Suprapubic skin (tissue), 4 donors: ENCODE measurements at regions not wholly inside any gene's neighbourhood (a gene's known extent, or its start where the extent isn't known, plus 50 kb on each side); places are given as distances from the start of the nearest gene placed in this dataset.

Experiments used
- DNase-seq, 2 donors: peaks; one replicate each; pipeline ENCODE4 v3.0.0-alpha.2; 2019; ENCODE audit warnings: low spot score in 2 of 2
- H3K27ac ChIP-seq: fragments of 200-600 bp; sonication (generic); one replicate; pipeline ENCODE4 v1.5.1; 2019
- H3K27me3 ChIP-seq: fragments of 200-600 bp; sonication (generic); one replicate; pipeline ENCODE4 v1.5.1; 2019
- H3K36me3 ChIP-seq: fragments of 200-600 bp; sonication (generic); one replicate; pipeline ENCODE4 v1.5.1; 2019
- H3K4me1 ChIP-seq: fragments of 200-600 bp; sonication (generic); one replicate; pipeline ENCODE4 v1.5.1; 2019
- H3K4me3 ChIP-seq: fragments of 200-600 bp; sonication (generic); one replicate; pipeline ENCODE4 v1.5.1; 2019; ENCODE audit warnings: mild to moderate bottlenecking
- H3K9me3 ChIP-seq: fragments of 200-600 bp; sonication (generic); one replicate; pipeline ENCODE4 v1.5.1; 2019
- EP300 ChIP-seq: sonication (generic); formaldehyde crosslinking; IDR thresholded peaks from one replicate; pipeline ENCODE4 v1.6.1; 2017; ENCODE audit warnings: antibody characterized with exemption
- POLR2A ChIP-seq, 2 donors: fragments of 450-650 bp; IDR thresholded peaks; one replicate each; pipeline ENCODE4 v1.6.1; 2017; ENCODE audit warnings: antibody characterized with exemption in 2 of 2, mild to moderate bottlenecking in 2 of 2, moderate library complexity in 2 of 2
- POLR2AphosphoS5 ChIP-seq, 3 donors: sonication (generic); formaldehyde crosslinking; IDR thresholded peaks; one replicate each; pipeline ENCODE4 v1.6.1; 2017; ENCODE audit warnings: antibody characterized with exemption in 3 of 3
- whole genome bisulfite sequencing: methylation state at CpG from one replicate; pipeline ENCODE4 v1.1.5; 2018; 5-methylcytosine and 5-hydroxymethylcytosine counted together
- TF ChIP-seq, protein P1 (sequence below), 2 donors: fragments of 200-600 bp in 1 of 2; fragments of 450-650 bp in 1 of 2; sonication (generic) in 1 of 2; IDR thresholded peaks; one replicate each; pipeline ENCODE4 v1.5.1; 2016 to 2019; ENCODE audit warnings: antibody characterized with exemption in 2 of 2, mild to moderate bottlenecking in 1 of 2, moderate library complexity in 1 of 2

DNA sequence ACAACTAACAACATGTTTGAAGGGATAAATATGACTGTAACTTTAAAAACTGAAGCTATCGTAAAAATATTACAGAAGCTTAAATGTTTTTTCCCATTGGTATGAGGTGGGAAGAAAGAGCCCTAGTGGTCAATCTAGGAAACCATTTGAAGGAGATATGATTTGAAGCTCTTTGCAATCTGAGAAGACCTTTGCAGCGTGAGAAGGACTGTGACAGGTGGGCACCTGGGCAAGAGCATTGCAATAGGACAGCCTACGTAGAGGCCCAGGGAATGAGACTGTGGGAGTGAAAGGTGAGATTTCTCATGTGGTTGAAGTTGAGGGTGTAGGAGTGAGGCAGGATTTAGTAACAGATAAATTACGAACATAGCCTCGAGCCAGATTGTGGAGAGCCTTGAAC, 108.0 kb upstream of the PDE7B start:
- H3K4me3 ChIP-seq: no peak overlapping the region
- no peaks in the 10 kb centered on the region for H3K27me3 ChIP-seq
- no peak overlapping the region for H3K27ac ChIP-seq
- TF ChIP-seq, protein P1, sequence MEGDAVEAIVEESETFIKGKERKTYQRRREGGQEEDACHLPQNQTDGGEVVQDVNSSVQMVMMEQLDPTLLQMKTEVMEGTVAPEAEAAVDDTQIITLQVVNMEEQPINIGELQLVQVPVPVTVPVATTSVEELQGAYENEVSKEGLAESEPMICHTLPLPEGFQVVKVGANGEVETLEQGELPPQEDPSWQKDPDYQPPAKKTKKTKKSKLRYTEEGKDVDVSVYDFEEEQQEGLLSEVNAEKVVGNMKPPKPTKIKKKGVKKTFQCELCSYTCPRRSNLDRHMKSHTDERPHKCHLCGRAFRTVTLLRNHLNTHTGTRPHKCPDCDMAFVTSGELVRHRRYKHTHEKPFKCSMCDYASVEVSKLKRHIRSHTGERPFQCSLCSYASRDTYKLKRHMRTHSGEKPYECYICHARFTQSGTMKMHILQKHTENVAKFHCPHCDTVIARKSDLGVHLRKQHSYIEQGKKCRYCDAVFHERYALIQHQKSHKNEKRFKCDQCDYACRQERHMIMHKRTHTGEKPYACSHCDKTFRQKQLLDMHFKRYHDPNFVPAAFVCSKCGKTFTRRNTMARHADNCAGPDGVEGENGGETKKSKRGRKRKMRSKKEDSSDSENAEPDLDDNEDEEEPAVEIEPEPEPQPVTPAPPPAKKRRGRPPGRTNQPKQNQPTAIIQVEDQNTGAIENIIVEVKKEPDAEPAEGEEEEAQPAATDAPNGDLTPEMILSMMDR (IDR thresholded peaks at IDR 0.05): no peak
- TF ChIP-seq POLR2AphosphoS5 (IDR thresholded peaks at IDR 0.05) (no peak), EP300 (no peak), POLR2A (IDR thresholded peaks at IDR 0.05) (no peak)
- DNase-seq: no peak
- H3K36me3 ChIP-seq: no peaks in the 10 kb centered on the region
- H3K4me1 ChIP-seq: no peaks in the 10 kb centered on the region
- 87% methylated on average over 5 of the region's 5 CpGs for WGBS
- H3K9me3 ChIP-seq: no peaks in the 10 kb centered on the region

DNA sequence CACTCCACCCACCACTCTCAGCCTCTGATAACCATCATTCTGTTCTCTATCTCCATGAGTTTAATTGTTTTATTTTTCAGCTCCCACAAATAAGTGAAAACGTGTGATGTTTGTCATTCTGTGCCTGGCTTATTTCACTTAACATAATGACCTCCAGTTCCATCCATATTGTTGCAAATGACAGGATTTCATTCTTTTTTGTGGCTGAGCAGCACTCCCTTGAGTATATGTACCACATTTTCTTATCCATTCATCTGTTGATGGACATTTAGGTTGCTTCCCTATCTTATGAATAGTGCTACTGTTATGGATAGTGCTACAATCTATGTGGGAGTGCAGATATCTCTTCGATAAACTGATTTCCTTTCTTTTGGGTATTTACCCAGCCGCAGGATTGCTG, 103.3 kb upstream of the PDE7B start:
- TF ChIP-seq POLR2A (IDR thresholded peaks at IDR 0.05) (no peak), EP300 (no peak)
- TF ChIP-seq, protein P1 (IDR thresholded peaks at IDR 0.05): no peak
- Histone ChIP-seq H3K4me3 (no peak overlapping the region), H3K9me3 (no peaks in the 10 kb centered on the region), H3K36me3 (no peaks in the 10 kb centered on the region), H3K27ac (no peak overlapping the region), H3K27me3 (no peaks in the 10 kb centered on the region), H3K4me1 (no peaks in the 10 kb centered on the region)
- DNase-seq: no peak
- WGBS: 87% methylated on average over 3 of the region's 3 CpGs

DNA sequence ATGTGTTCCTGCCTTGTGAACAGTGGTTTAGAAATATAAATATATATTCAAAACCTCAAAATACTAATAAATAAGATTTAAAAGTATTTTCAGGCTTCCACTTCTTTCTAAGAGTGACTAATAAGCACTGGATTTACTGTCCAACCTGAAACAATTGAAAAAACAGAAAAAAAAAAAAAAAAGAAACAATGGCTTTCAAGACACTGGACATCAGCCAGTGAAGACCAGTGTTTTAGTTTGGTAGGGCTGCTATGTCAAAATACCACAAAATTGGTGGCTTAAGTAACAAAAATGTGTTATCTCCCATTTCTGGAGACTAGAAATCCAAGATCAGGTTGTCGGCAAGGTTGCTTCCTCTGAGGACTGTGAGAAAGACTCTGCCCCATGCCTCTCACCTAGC, 101.4 kb upstream of the PDE7B start:
- Histone ChIP-seq H3K27ac (no peak overlapping the region), H3K36me3 (no peaks in the 10 kb centered on the region), H3K4me1 (no peaks in the 10 kb centered on the region), H3K27me3 (no peaks in the 10 kb centered on the region), H3K4me3 (no peak overlapping the region), H3K9me3 (no peaks in the 10 kb centered on the region)
- DNase-seq: no peak
- 90% methylated on average over 1 of the region's 1 CpG for WGBS
- TF ChIP-seq, protein P1 (IDR thresholded peaks at IDR 0.05): no peak
- no peak for TF ChIP-seq POLR2AphosphoS5 (IDR thresholded peaks at IDR 0.05)
- TF ChIP-seq POLR2A (IDR thresholded peaks at IDR 0.05): no peak
- TF ChIP-seq EP300: no peak

DNA sequence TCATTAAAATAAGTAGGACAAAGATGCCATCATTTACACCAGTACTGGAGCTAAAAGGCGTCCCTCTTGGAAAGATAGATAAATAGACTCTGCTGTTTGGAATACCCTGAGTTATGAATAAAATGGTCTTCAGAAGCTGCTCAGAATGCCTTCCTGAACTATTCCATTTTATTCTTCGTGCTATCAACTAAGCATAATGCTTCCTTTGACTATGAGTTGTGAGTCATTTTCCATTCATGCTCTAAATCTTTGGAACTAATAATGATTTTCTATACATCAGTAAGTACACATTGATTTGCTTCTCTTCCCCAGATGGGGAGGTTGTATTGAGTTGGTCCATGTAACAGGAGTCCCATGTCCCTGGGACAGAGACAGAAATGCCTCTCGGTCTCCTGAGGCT, 98.3 kb upstream of the PDE7B start:
- WGBS: 75% methylated on average over 3 of the region's 3 CpGs
- Histone ChIP-seq H3K36me3 (no peaks in the 10 kb centered on the region), H3K27me3 (no peaks in the 10 kb centered on the region)

DNA sequence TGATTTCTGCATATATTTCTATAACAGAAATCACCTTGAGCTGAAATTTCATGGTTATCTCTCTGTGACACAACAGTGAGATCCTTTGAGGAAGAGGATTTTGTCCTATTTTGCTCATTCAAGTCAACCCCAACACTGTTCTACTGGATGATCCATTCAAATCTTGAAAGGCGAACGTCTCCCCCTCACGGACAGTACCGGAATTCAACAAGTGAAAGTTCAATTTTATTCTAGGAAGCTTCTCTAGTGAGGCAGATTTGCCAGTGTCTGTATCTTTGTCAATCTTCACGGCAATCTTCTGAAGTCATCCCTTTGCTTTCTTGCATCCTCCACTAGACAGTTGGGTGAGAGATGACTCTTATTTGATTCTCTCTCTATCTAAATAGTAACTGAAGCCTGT, 91.7 kb upstream of the PDE7B start:
- 84% methylated on average over 5 of the region's 5 CpGs for WGBS
- H3K4me1 ChIP-seq: no peaks in the 10 kb centered on the region
- no peaks in the 10 kb centered on the region for H3K9me3 ChIP-seq
- H3K27me3 ChIP-seq: no peaks in the 10 kb centered on the region
- H3K36me3 ChIP-seq: no peaks in the 10 kb centered on the region
- TF ChIP-seq POLR2A (IDR thresholded peaks at IDR 0.05) (no peak), POLR2AphosphoS5 (IDR thresholded peaks at IDR 0.05) (no peak), EP300 (no peak)
- TF ChIP-seq, protein P1 (IDR thresholded peaks at IDR 0.05): no peak
- DNase-seq: no peak
- H3K27ac ChIP-seq: no peak overlapping the region
- no peak overlapping the region for H3K4me3 ChIP-seq

More for the DNA sequence above, 98.3 kb upstream of the PDE7B start:
- H3K4me3 ChIP-seq: no peak overlapping the region
- no peaks in the 10 kb centered on the region for H3K4me1 ChIP-seq
- no peak for TF ChIP-seq POLR2AphosphoS5 (IDR thresholded peaks at IDR 0.05)
- DNase-seq: no peak
- H3K27ac ChIP-seq: no peak overlapping the region
- H3K9me3 ChIP-seq: no peaks in the 10 kb centered on the region

DNA sequence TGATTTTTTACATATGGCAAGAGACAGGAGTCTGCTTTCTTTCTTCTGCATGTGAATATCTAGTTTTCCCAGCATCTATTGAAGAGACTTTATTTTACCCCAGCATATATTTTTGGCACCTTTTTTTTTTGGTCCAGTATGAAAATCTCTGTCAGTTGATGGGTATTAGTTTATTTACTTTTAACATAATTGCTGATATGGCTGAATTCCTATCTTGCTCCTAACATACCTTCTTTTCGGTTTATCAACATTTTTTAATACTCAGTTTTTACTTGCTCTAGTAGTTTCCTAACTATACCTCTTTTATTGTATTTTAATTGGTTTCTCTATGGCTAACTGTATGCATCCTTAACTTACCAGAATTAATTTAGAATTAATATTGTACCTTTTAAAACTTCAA, 77.5 kb upstream of the PDE7B start:
- WGBS: 97% methylated on average over 1 of the region's 1 CpG
- Histone ChIP-seq H3K27ac (no peak overlapping the region), H3K4me3 (no peak overlapping the region), H3K27me3 (no peaks in the 10 kb centered on the region), H3K4me1 (no peaks in the 10 kb centered on the region), H3K36me3 (no peaks in the 10 kb centered on the region), H3K9me3 (no peaks in the 10 kb centered on the region)
- DNase-seq: no peak
- TF ChIP-seq, protein P1 (IDR thresholded peaks at IDR 0.05): no peak
- TF ChIP-seq POLR2AphosphoS5 (IDR thresholded peaks at IDR 0.05) (no peak), POLR2A (IDR thresholded peaks at IDR 0.05) (no peak), EP300 (no peak)
